Muscle of leg (tissue), 3 donors: ENCODE measurements at regions not wholly inside any gene's neighbourhood (a gene's known extent, or its start where the extent isn't known, plus 50 kb on each side); places are given as distances from the start of the nearest gene placed in this dataset.

Experiments used
- DNase-seq: peaks from one replicate; pipeline ENCODE4 v3.0.0; 2013
- H3K27ac ChIP-seq: one replicate; pipeline ENCODE4 v1.5.1; 2013; ENCODE audit warnings: mild to moderate bottlenecking, low read length, control low read depth
- H3K27me3 ChIP-seq: one replicate; pipeline ENCODE4 v1.6.1; 2013; ENCODE audit warnings: low read length; ENCODE audit not compliant: control insufficient read depth, insufficient read depth
- H3K36me3 ChIP-seq: one replicate; pipeline ENCODE4 v1.6.1; 2013; ENCODE audit warnings: low read length; ENCODE audit not compliant: control insufficient read depth, insufficient read depth
- H3K4me1 ChIP-seq: one replicate; pipeline ENCODE4 v1.6.1; 2013; ENCODE audit warnings: low read length; ENCODE audit not compliant: control insufficient read depth, insufficient read depth
- H3K4me3 ChIP-seq: one replicate; pipeline ENCODE4 v1.5.1; 2013; ENCODE audit warnings: low read length, control low read depth
- H3K9me3 ChIP-seq: replicated peaks from 2 replicates; pipeline ENCODE4 v1.6.1; 2013; ENCODE audit warnings: low read depth, low read length; ENCODE audit not compliant: control insufficient read depth
- WGBS: methylation state at CpG from one replicate; pipeline ENCODE4 v1.1.5; 2013; ENCODE audit warnings: missing lambda C conversion rate; ENCODE audit not compliant: insufficient coverage; 5-methylcytosine and 5-hydroxymethylcytosine counted together

- H3K36me3 ChIP-seq = no peaks in the 10 kb centered on the region
- H3K4me1 ChIP-seq = peaks cover 6% of the 10 kb centered on the region
- H3K27me3 ChIP-seq = no peaks in the 10 kb centered on the region
- no peak for DNase-seq
- H3K9me3 ChIP-seq = no peaks in the 10 kb centered on the region
- H3K27ac ChIP-seq = no peak overlapping the region
- WGBS = 43% methylated on average over 1 of the region's 8 CpGs
- no peak overlapping the region for H3K4me3 ChIP-seq
These were observed 86.2 kb upstream of the RAB6C start for GRCh38 chr2:129893244-129893643.

GRCh38 chr2:129894616-129895015, 84.8 kb upstream of the RAB6C start:
- Histone ChIP-seq H3K27me3 (no peaks in the 10 kb centered on the region), H3K4me1 (no peaks in the 10 kb centered on the region), H3K4me3 (no peak overlapping the region), H3K9me3 (no peaks in the 10 kb centered on the region), H3K27ac (no peak overlapping the region), H3K36me3 (no peaks in the 10 kb centered on the region)
- 68% methylated on average over 6 of the region's 8 CpGs for WGBS
- DNase-seq = no peak

DNA sequence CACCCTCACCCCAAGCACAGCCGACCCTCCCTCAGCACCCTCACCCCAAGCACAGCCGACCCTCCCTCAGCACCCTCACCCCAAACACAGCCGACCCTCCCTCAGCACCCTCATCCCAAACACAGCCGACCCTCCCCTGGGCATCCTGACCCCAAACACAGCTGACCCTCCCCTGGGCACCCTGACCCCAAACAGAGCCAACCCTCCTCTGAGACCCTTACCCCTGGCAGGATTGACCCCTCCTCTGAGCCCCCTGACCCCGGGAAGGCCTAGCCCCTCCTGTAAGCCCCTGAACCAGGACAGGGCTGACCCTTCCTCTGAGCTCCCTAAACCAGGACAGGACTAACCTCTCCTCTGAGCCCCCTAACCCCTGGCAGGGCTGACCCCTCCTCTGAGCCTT, 84.4 kb upstream of the RAB6C start:
- H3K4me3 ChIP-seq = no peak overlapping the region
- no peak for DNase-seq
- H3K9me3 ChIP-seq = no peaks in the 10 kb centered on the region
- no peak overlapping the region for H3K27ac ChIP-seq
- no peaks in the 10 kb centered on the region for H3K36me3 ChIP-seq
- H3K27me3 ChIP-seq = no peaks in the 10 kb centered on the region
- WGBS = 82% methylated on average over 3 of the region's 5 CpGs
- H3K4me1 ChIP-seq = no peaks in the 10 kb centered on the region

GRCh38 chr2:129895526-129896082, 83.9 kb upstream of the RAB6C start:
- Histone ChIP-seq H3K27me3 (no peaks in the 10 kb centered on the region), H3K4me1 (no peaks in the 10 kb centered on the region), H3K4me3 (no peak overlapping the region), H3K9me3 (no peaks in the 10 kb centered on the region), H3K27ac (no peak overlapping the region), H3K36me3 (no peaks in the 10 kb centered on the region)
- no CpG with 5 or more reads among the region's 2 CpGs for WGBS
- no peak for DNase-seq

DNA sequence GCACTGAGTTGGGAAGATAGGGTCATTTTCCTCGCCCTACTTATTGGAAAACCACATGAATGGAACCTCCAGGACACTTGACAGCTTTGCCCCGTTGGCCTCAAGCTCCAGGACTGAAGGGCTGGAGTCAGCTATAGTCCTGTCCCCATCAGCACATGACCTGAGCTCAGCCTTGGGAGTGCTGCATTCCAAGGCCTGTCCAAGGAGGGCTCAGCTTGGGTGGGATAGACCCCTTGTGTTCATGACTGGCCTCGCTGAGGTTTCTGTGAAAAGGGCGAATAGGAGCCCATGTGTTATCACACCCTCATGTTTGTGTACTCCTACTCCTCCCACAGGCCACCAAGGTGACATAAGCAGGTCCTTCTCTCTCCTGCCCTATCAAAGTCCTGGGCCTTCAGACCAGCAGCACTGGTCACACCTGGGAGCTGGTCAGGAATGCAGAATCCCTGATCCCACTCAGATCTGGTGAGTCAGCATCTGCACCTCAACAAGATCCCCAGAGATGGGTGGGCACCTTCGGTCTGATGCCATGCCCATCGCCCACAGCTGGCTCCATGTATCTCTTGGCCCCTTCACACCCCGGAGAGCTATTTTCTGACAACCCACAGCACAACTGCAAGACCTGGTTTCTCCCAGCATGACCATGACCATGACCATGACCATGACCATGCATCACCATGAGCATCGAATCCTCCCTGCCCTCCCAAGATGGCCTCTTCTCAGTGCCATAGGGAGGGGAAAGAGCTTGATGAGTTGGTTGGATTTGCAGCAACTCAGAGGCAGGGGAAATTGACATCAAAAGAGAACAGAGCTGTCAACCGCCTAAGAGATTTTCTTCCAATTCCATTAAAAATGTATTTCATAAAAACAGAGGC, 83.0 kb upstream of the RAB6C start:
- 100% methylated on average over 1 of the region's 9 CpGs for WGBS

GRCh38 chr2:129901754-129902415, 77.6 kb upstream of the RAB6C start:
- no peaks in the 10 kb centered on the region for H3K9me3 ChIP-seq
- no peaks in the 10 kb centered on the region for H3K27me3 ChIP-seq

More for the DNA sequence above, 83.0 kb upstream of the RAB6C start:
- Histone ChIP-seq H3K4me3 (no peak overlapping the region), H3K36me3 (no peaks in the 10 kb centered on the region), H3K27ac (no peak overlapping the region), H3K9me3 (no peaks in the 10 kb centered on the region), H3K4me1 (no peaks in the 10 kb centered on the region), H3K27me3 (no peaks in the 10 kb centered on the region)
- DNase-seq = no peak

GRCh38 chr2:129902731-129903585, 76.5 kb upstream of the RAB6C start:
- no peaks in the 10 kb centered on the region for H3K27me3 ChIP-seq
- no peaks in the 10 kb centered on the region for H3K4me1 ChIP-seq
- H3K9me3 ChIP-seq = no peaks in the 10 kb centered on the region
- no peak for DNase-seq
- H3K27ac ChIP-seq = no peak overlapping the region
- WGBS = 79% methylated on average over 12 of the region's 20 CpGs
- H3K36me3 ChIP-seq = no peaks in the 10 kb centered on the region
- H3K4me3 ChIP-seq = no peak overlapping the region

More at GRCh38 chr2:129901754-129902415, 77.6 kb upstream of the RAB6C start:
- no peak overlapping the region for H3K4me3 ChIP-seq
- no peak for DNase-seq
- 95% methylated on average over 2 of the region's 3 CpGs for WGBS
- no peaks in the 10 kb centered on the region for H3K4me1 ChIP-seq
- H3K27ac ChIP-seq = no peak overlapping the region
- H3K36me3 ChIP-seq = no peaks in the 10 kb centered on the region

DNA sequence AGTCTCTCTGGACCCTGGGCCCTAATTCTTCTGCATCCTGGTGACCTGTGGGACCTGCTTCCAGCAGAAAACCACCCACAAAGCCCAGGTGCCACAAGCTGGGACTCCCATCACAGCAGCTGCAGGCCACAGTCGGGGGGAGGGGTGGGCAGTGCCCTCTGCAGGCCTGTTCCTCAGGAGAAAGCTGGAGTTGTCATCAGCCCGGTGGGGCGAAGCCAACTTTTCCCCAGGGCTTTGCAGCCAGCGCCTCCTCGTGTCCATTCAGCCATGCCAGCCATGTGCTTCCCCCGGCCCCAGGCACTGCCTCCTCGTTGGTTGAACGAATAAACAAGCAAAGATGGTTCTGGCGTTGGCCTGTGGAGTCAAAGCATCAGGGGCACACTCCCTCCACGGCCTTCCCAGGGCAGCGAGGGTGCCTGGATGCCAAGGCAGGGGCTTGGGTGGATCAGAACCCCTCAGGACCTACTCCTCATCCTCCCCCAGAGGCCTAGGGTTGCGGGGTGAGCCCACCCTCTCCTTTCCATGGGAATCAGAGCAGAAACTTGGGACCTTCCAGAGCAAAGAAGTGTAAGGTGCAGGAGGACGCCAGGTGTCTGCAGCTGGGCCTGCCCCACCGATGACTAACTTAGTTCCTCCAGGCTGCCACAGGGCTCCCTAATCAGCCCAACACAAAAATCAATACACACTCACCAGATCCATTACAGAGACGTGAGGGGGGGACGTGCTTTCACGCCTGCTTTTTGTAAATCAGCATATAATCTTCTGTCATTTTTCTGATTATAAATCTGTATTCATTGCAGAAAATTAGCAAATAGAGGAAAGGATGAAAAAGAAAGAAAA, 75.7 kb upstream of the RAB6C start:
- DNase-seq = no peak
- Histone ChIP-seq H3K9me3 (no peaks in the 10 kb centered on the region), H3K4me3 (no peak overlapping the region), H3K27ac (no peak overlapping the region), H3K4me1 (no peaks in the 10 kb centered on the region), H3K36me3 (no peaks in the 10 kb centered on the region), H3K27me3 (no peaks in the 10 kb centered on the region)
- 58% methylated on average over 11 of the region's 17 CpGs for WGBS
